A549 (cell line): ENCODE measurements at regions not wholly inside any gene's neighbourhood (a gene's known extent, or its start where the extent isn't known, plus 50 kb on each side); places are given as distances from the start of the nearest gene placed in this dataset.

Experiments used
- ATAC-seq, 2 experiments: fragments of 200-7000 bp in 1 of 2; fragments of >200 bp in 1 of 2; cut with Nextera tagmentation in 1 of 2; cut with Tn5 transposase in 1 of 2; 3 replicates each; pipeline versions ENCODE4 v1.8.0 to v1.9.1; 2018 to 2020; ENCODE audit warnings: mild to moderate bottlenecking in 1 of 2, moderate library complexity in 1 of 2
- CTCF ChIA-PET: fragments of 300-600 bp; sonication (Branson Sonifier 250); formaldehyde crosslinking; extraction: SDS; loops from one replicate; lab custom pipeline; 2021; ENCODE audit warnings: antibody characterized with exemption, inconsistent platforms; lab: Yijun Ruan, JAX
- POLR2A ChIA-PET: fragments of 350-600 bp; formaldehyde crosslinking; extraction: SDS; loops from one replicate; lab custom pipeline; 2021; ENCODE audit warnings: antibody characterized with exemption, inconsistent platforms; lab: Yijun Ruan, JAX
- DNase-seq, 2 experiments: peaks; one replicate each; pipeline versions ENCODE4 v3.0.0 to v3.0.0-alpha.2; 2011 to 2016; ENCODE audit warnings: low read depth in 1 of 2, low spot score in 1 of 2
- FAIRE-seq: peaks from 2 replicates; lab custom pipeline; 2011; peaks lifted over from hg19 to GRCh38; lab: Jason Lieb, UNC
- H3K27ac ChIP-seq, 2 experiments: fragments of >200 bp; sonication (Bioruptor Twin); formaldehyde crosslinking; 3 replicates each; pipeline ENCODE4 v1.5.1; 2016 to 2017
- H3K4me1 ChIP-seq: fragments of >200 bp; sonication (Bioruptor Twin); formaldehyde crosslinking; 3 replicates; pipeline ENCODE4 v1.6.1; 2016
- H3K4me2 ChIP-seq: fragments of >200 bp; sonication (Bioruptor Twin); formaldehyde crosslinking; 3 replicates; pipeline ENCODE4 v1.6.1; 2016
- H3K4me3 ChIP-seq: fragments of >200 bp; sonication (Bioruptor Twin); formaldehyde crosslinking; 3 replicates; pipeline ENCODE4 v1.5.1; 2016
- H3K9me3 ChIP-seq: fragments of >200 bp; sonication (Bioruptor Twin); formaldehyde crosslinking; 3 replicates; pipeline ENCODE4 v1.6.1; 2016
- EHMT2 ChIP-seq: fragments of 200-600 bp; sonication (generic); IDR thresholded peaks from 2 replicates; pipeline ENCODE4 v1.6.1; 2016; ENCODE audit warnings: antibody characterized with exemption, low read depth, mild to moderate bottlenecking, moderate library complexity
- EP300 ChIP-seq, 2 experiments: fragments of >200 bp; sonication (Bioruptor Twin); formaldehyde crosslinking; IDR thresholded peaks; 2 replicates in 1 of 2; 3 replicates in 1 of 2; pipeline ENCODE4 v1.6.1; 2016 to 2017
- FOXS1 ChIP-seq: fragments of 250-450 bp; sonication (Bioruptor Pico); IDR thresholded peaks from 2 replicates; pipeline ENCODE4 v1.5.0; 2020; ENCODE audit warnings: mild to moderate bottlenecking, moderate library complexity
- HOXA7 ChIP-seq: fragments of 250-450 bp; sonication (Bioruptor Pico); IDR thresholded peaks from 2 replicates; pipeline ENCODE4 v1.5.0; 2020; ENCODE audit warnings: mild to moderate bottlenecking, moderate library complexity
- JUN ChIP-seq, 2 experiments: fragments of >200 bp; sonication (Bioruptor Twin); formaldehyde crosslinking; IDR thresholded peaks; 2 replicates in 1 of 2; 3 replicates in 1 of 2; pipeline ENCODE4 v1.6.1; 2016 to 2017
- KDM1A ChIP-seq: fragments of 200-600 bp; sonication (generic); IDR thresholded peaks from 2 replicates; pipeline ENCODE4 v1.6.1; 2016; ENCODE audit warnings: low read depth, mild to moderate bottlenecking
- KDM5A ChIP-seq: fragments of 200-600 bp; sonication (generic); IDR thresholded peaks from 2 replicates; pipeline ENCODE4 v1.6.1; 2016; ENCODE audit warnings: antibody characterized with exemption, mild to moderate bottlenecking
- MAFK ChIP-seq: fragments of 450-650 bp; IDR thresholded peaks from 2 replicates; pipeline ENCODE4 v1.6.1; 2014; ENCODE audit not compliant: partially characterized antibody
- MAX ChIP-seq: IDR thresholded peaks from 2 replicates; pipeline ENCODE4 v1.6.1; 2012
- NPAS2 ChIP-seq: fragments of 250-450 bp; sonication (Bioruptor Pico); IDR thresholded peaks from 2 replicates; pipeline ENCODE4 v1.8.0; 2022; ENCODE audit warnings: mild to moderate bottlenecking, moderate library complexity, borderline replicate concordance
- PHF8 ChIP-seq: fragments of 200-600 bp; sonication (generic); IDR thresholded peaks from 2 replicates; pipeline ENCODE4 v1.6.1; 2016; ENCODE audit warnings: low read depth, mild to moderate bottlenecking, antibody characterized with exemption, moderate library complexity, borderline replicate concordance
- POLR2A ChIP-seq: IDR thresholded peaks from 2 replicates; pipeline ENCODE4 v1.6.1; 2012; ENCODE audit warnings: mild to moderate bottlenecking, low read length
- RCOR1 ChIP-seq: fragments of 150-350 bp; IDR thresholded peaks from 2 replicates; pipeline ENCODE4 v1.6.1; 2014; ENCODE audit warnings: antibody characterized with exemption, low read length, low read depth
- RFX5 ChIP-seq: fragments of 450-650 bp; IDR thresholded peaks from 2 replicates; pipeline ENCODE4 v1.7.1; 2014; ENCODE audit warnings: antibody characterized with exemption, mild to moderate bottlenecking, moderate library complexity
- RNF2 ChIP-seq: fragments of 200-600 bp; sonication (generic); IDR thresholded peaks from 2 replicates; pipeline ENCODE4 v1.6.1; 2016; ENCODE audit warnings: low read depth, mild to moderate bottlenecking, antibody characterized with exemption, moderate library complexity, borderline replicate concordance
- SREBF2 ChIP-seq: fragments of 450-650 bp; IDR thresholded peaks from 2 replicates; pipeline ENCODE4 v1.6.1; 2014; ENCODE audit warnings: mild to moderate bottlenecking, moderate library complexity
- WGBS: methylation state at CpG from one replicate; pipeline ENCODE4 v1.1.6; 2017; ENCODE audit errors: missing lambda C conversion rate; 5-methylcytosine and 5-hydroxymethylcytosine counted together
- TF ChIP-seq, protein P1 (sequence below): fragments of 250-450 bp; sonication (Bioruptor Pico); IDR thresholded peaks from 2 replicates; pipeline ENCODE4 v1.5.0; 2021; ENCODE audit warnings: mild to moderate bottlenecking, moderate library complexity, borderline replicate concordance
- TF ChIP-seq, protein P2 (sequence below): fragments of 150-350 bp; IDR thresholded peaks from 2 replicates; pipeline ENCODE4 v1.6.1; 2014; ENCODE audit warnings: low read depth, mild to moderate bottlenecking, low read length
- TF ChIP-seq, protein P3 (sequence below): fragments of 450-650 bp; IDR thresholded peaks from 2 replicates; pipeline ENCODE4 v1.6.1; 2014; ENCODE audit warnings: antibody characterized with exemption

DNA sequence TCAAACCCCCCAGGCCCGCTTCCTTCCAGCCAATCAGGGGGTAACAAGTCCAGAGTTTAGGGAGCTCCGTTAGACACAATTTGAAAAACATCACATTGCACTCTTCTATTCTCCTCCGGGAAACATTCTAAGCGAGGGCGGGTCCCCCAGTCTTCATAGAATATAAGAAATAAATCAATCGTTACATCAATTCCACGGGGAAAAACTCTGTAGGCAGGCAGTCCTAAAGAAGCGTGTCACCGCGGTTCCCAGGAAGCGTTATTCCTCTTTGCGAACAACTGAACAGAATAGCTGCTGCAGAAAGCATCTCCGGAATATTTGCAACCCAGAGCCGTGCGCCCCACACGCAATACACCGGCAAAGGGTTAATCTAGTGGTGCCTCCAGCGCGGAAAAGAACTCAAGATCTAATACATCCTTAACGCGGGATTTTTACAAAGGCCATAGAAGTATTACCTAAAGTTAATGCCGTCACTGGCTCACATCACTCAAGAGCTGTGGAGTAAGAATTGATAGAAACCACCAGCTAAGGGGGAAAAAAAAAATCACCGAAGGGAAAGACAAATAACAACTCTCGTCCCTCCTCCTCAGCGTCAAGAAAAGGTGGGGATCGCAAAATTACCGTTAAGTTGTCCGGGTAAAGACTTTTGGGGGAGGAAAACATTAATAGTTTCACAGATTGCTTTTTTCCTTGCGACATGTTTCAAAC lies 65.1 kb downstream of the KCNRG start:
- peaks cover 34% of the 10 kb centered on the region; the same call in 2 of the 3 replicates for H3K4me1 ChIP-seq
- peak overlapping the region; percentile 80 for H3K4me3 ChIP-seq
- FAIRE-seq (no peak), ATAC-seq (no peak), DNase-seq (peak in 1 of 2 experiments; percentile 37)
- no peaks in the 10 kb centered on the region for H3K9me3 ChIP-seq
- TF ChIP-seq, protein P1, sequence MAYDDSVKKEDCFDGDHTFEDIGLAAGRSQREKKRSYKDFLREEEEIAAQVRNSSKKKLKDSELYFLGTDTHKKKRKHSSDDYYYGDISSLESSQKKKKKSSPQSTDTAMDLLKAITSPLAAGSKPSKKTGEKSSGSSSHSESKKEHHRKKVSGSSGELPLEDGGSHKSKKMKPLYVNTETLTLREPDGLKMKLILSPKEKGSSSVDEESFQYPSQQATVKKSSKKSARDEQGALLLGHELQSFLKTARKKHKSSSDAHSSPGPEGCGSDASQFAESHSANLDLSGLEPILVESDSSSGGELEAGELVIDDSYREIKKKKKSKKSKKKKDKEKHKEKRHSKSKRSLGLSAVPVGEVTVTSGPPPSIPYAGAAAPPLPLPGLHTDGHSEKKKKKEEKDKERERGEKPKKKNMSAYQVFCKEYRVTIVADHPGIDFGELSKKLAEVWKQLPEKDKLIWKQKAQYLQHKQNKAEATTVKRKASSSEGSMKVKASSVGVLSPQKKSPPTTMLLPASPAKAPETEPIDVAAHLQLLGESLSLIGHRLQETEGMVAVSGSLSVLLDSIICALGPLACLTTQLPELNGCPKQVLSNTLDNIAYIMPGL (CRISPR knock-in tag) = no peak
- no peak for TF ChIP-seq KDM5A
- no peak for TF ChIP-seq RCOR1
- no peak for TF ChIP-seq MAX
- no peak for TF ChIP-seq KDM1A
- TF ChIP-seq HOXA7 (CRISPR knock-in tag) = no peak
- no peak for TF ChIP-seq MAFK
- no peak for TF ChIP-seq FOXS1
- TF ChIP-seq NPAS2 (CRISPR knock-in tag) = no peak
- no peak for TF ChIP-seq RNF2
- no peak for TF ChIP-seq EHMT2
- no peak for TF ChIP-seq POLR2A
- no peak for TF ChIP-seq RFX5
- TF ChIP-seq, protein P2, sequence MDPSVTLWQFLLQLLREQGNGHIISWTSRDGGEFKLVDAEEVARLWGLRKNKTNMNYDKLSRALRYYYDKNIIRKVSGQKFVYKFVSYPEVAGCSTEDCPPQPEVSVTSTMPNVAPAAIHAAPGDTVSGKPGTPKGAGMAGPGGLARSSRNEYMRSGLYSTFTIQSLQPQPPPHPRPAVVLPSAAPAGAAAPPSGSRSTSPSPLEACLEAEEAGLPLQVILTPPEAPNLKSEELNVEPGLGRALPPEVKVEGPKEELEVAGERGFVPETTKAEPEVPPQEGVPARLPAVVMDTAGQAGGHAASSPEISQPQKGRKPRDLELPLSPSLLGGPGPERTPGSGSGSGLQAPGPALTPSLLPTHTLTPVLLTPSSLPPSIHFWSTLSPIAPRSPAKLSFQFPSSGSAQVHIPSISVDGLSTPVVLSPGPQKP = no peak
- TF ChIP-seq, protein P3, sequence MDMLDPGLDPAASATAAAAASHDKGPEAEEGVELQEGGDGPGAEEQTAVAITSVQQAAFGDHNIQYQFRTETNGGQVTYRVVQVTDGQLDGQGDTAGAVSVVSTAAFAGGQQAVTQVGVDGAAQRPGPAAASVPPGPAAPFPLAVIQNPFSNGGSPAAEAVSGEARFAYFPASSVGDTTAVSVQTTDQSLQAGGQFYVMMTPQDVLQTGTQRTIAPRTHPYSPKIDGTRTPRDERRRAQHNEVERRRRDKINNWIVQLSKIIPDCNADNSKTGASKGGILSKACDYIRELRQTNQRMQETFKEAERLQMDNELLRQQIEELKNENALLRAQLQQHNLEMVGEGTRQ = no peak
- no peak for TF ChIP-seq SREBF2
- WGBS = under 1% methylated on average over 29 of the region's 29 CpGs
- H3K4me2 ChIP-seq = peak overlapping the region; percentile 81
- ChIA-PET POLR2A (interaction anchor here (1.0 to 5.1 kb wide), 5 partner anchors 9 to 832 kb away, joined by 3 to 36 read pairs (median 10); partner anchors contain the start of gene TRIM13), CTCF (interaction anchor here (1.2 to 4.1 kb wide), 4 partner anchors 11 to 832 kb away, joined by 4 to 22 read pairs (median 4); partner anchors contain the start of gene TRIM13)
- peak overlapping the region; percentile 88 to 98 for H3K27ac ChIP-seq

DNA sequence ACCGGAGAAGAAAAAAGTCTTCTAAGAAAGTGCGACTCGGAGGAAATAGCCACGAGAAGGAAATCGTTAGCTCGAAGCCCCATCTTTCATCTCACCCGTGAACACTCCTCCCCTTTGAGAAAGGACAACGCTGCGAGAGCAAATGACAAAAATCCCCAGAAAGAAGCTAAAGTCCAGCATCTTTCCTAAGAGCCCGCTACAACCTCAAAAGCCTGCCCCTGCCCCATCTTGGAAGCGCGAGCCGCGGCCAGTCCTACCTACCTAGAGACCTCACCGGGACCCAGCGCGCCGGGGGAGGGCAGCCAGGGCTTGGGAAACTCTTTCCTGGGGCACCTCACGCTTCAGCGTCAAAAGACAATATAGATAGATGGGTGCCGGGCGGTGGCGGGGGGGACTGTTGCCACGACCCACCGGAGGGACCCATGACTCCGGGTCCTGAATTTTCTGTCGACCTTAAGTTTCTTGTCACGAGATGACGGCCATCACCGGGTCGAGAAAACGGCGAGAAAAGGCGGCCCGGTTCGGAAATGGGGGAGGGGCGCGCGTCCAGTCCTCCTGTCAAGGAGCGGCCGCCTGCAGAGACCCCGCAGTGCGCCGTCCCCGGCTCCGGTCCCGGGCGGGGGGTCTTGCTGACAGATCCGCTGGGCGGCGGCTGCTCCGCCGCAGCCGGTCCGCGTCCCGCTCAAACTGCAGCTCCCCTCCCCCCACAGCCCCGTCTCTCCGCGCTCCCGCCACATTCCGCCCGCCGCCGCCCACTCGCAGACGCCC lies 65.9 kb downstream of the KCNRG start:
- no peak for FAIRE-seq

More for the DNA sequence above, 65.9 kb downstream of the KCNRG start:
- ATAC-seq = peak; percentile 51 to 54
- Histone ChIP-seq H3K27ac (peak overlapping the region; percentile 88 to 98), H3K4me1 (peaks cover 27% of the 10 kb centered on the region; the same call in 2 of the 3 replicates), H3K4me2 (peak overlapping the region; percentile 81), H3K4me3 (peak overlapping the region; percentile 80), H3K9me3 (no peaks in the 10 kb centered on the region)
- CTCF ChIA-PET = interaction anchor here (1.1 to 4.1 kb wide), 4 partner anchors 11 to 83 kb away, joined by 3 to 22 read pairs (median 4); partner anchors contain the start of gene TRIM13
- no peak for TF ChIP-seq KDM1A
- TF ChIP-seq JUN (IDR thresholded peaks at IDR 0.05) = 0 out of 5 replicates have a peak, but pooled peaks of 1 of the 2 experiments have one; percentile 14
- TF ChIP-seq PHF8 = peak; percentile 23; the same call in 1 of the 2 replicates
- TF ChIP-seq EP300 (IDR thresholded peaks at IDR 0.05) = no peak
- POLR2A ChIA-PET = interaction anchor here (1.0 to 5.1 kb wide), 6 partner anchors 10 to 831 kb away, joined by 3 to 36 read pairs (median 7); partner anchors contain the start of genes EBPL and TRIM13
- WGBS = under 1% methylated on average over 24 of the region's 67 CpGs
- peak in 1 of 2 experiments; percentile 43 for DNase-seq
